HPDE6-E6E7 (cell line): ENCODE measurements at regions not wholly inside any gene's neighbourhood (a gene's known extent, or its start where the extent isn't known, plus 50 kb on each side); places are given as distances from the start of the nearest gene placed in this dataset.

ENCODE experiments used
- DNase-seq: peaks from one replicate; pipeline ENCODE4 v3.0.0; 2011; ENCODE audit warnings: missing footprints; ENCODE audit errors: extremely low spot score

- peak; percentile 60 for DNase-seq
These were observed 64.9 kb upstream of the POLG start for GRCh38 chr15:89399238-89400115.

- no peak for DNase-seq
These were observed 64.2 kb upstream of the POLG start for GRCh38 chr15:89398896-89399237.

- no peak for DNase-seq
These were observed 63.0 kb upstream of the POLG start for GRCh38 chr15:89397653-89398023.

- no peak for DNase-seq
These were observed 62.4 kb upstream of the POLG start for GRCh38 chr15:89396723-89397652.

- DNase-seq = peak; percentile 78
These were observed 61.4 kb upstream of the POLG start for GRCh38 chr15:89395996-89396395.

GRCh38 chr15:89395461-89395871 is 60.8 kb upstream of the POLG start:
- no peak for DNase-seq

GRCh38 chr15:89395031-89395430 is 60.4 kb upstream of the POLG start:
- no peak for DNase-seq

- DNase-seq = no peak
These were observed 58.4 kb upstream of the POLG start for GRCh38 chr15:89393056-89393455.

- no peak for DNase-seq
These were observed 57.1 kb upstream of the POLG start for GRCh38 chr15:89391685-89392257.

GRCh38 chr15:89389841-89390603 is 55.4 kb upstream of the POLG start:
- no peak for DNase-seq

- no peak for DNase-seq
These were observed 52.7 kb upstream of the POLG start for GRCh38 chr15:89387140-89387903.

- no peak for DNase-seq
These were observed 51.1 kb upstream of the POLG start for GRCh38 chr15:89385596-89386331.
